GM12878 (cell line): ENCODE measurements at regions not wholly inside any gene's neighbourhood (a gene's known extent, or its start where the extent isn't known, plus 50 kb on each side); places are given as distances from the start of the nearest gene placed in this dataset.

Experiments used
- ATF2 ChIP-seq: IDR thresholded peaks from 2 replicates; pipeline ENCODE4 v1.6.1; 2012; ENCODE audit warnings: low read length, inconsistent platforms
- ATF3 ChIP-seq: IDR thresholded peaks from 2 replicates; pipeline ENCODE4 v1.6.1; 2011; ENCODE audit warnings: low read depth, mild to moderate bottlenecking, low read length, moderate library complexity, borderline replicate concordance; ENCODE audit errors: extremely low read depth
- CHD2 ChIP-seq: IDR thresholded peaks from 2 replicates; pipeline ENCODE4 v1.6.1; 2011; ENCODE audit warnings: low read depth, low read length, improper control_type of control experiment, borderline replicate concordance
- CTCF ChIP-seq, 3 experiments: IDR thresholded peaks in 2 of 3; conservative IDR thresholded peaks in 1 of 3; 2 replicates each; pipeline ENCODE4 v1.5.1; 2011; ENCODE audit warnings: low read depth in 3 of 3, low read length in 3 of 3, mild to moderate bottlenecking in 3 of 3, control low read depth in 2 of 3, moderate library complexity in 2 of 3, inconsistent platforms in 1 of 3, mixed read lengths in 1 of 3; ENCODE audit not compliant: control insufficient read depth in 2 of 3, insufficient read depth in 1 of 3; ENCODE audit errors: extremely low read depth in 1 of 3
- JUND ChIP-seq: IDR thresholded peaks from 2 replicates; pipeline ENCODE4 v1.6.1; 2012; ENCODE audit warnings: low read depth, mild to moderate bottlenecking, low read length, improper control_type of control experiment, moderate library complexity
- POLR2AphosphoS2 ChIP-seq: IDR thresholded peaks from 2 replicates; pipeline ENCODE4 v1.6.1; 2011; ENCODE audit warnings: low read depth, mild to moderate bottlenecking, low read length, improper control_type of control experiment, moderate library complexity
- POLR2AphosphoS5 ChIP-seq: IDR thresholded peaks from 2 replicates; pipeline ENCODE4 v1.6.1; 2011; ENCODE audit warnings: mild to moderate bottlenecking, low read length, inconsistent platforms
- SIX5 ChIP-seq: IDR thresholded peaks from 2 replicates; pipeline ENCODE4 v1.6.1; 2011; ENCODE audit warnings: mild to moderate bottlenecking, low read depth, low read length, moderate library complexity; ENCODE audit not compliant: severe bottlenecking
- SRF ChIP-seq, 2 experiments: IDR thresholded peaks; 2 replicates each; pipeline ENCODE4 v1.6.1; 2011; ENCODE audit warnings: low read depth in 2 of 2, low read length in 2 of 2, mild to moderate bottlenecking in 1 of 2, moderate library complexity in 1 of 2
- SUPT20H ChIP-seq: IDR thresholded peaks from 2 replicates; pipeline ENCODE4 v1.6.1; 2011; ENCODE audit warnings: low read depth, mild to moderate bottlenecking, low read length, moderate library complexity, borderline replicate concordance; ENCODE audit not compliant: control insufficient read depth
- TARDBP ChIP-seq: IDR thresholded peaks from 2 replicates; pipeline ENCODE4 v1.6.1; 2016; ENCODE audit warnings: borderline replicate concordance
- YY1 ChIP-seq: IDR thresholded peaks from 2 replicates; pipeline ENCODE4 v1.6.1; 2011; ENCODE audit warnings: low read depth, mild to moderate bottlenecking, low read length
- ZBTB33 ChIP-seq: fragments of 450-650 bp; IDR thresholded peaks from 2 replicates; pipeline ENCODE4 v1.6.1; 2017; ENCODE audit warnings: mild to moderate bottlenecking
- ZNF384 ChIP-seq: IDR thresholded peaks from 2 replicates; pipeline ENCODE4 v1.6.1; 2012; ENCODE audit warnings: low read depth, mild to moderate bottlenecking, low read length, improper control_type of control experiment, borderline replicate concordance

GRCh38 chr10:89120931-89121763 lies 86.0 kb downstream of the CH25H start:
- TF ChIP-seq POLR2AphosphoS5, result no peak
- TF ChIP-seq SUPT20H, result no peak
- no peak for TF ChIP-seq POLR2AphosphoS2
- TF ChIP-seq ATF3, result no peak
- no peak for TF ChIP-seq ZNF384
- no peak for TF ChIP-seq CTCF (IDR thresholded peaks at IDR 0.05 in 2 of 3, conservative IDR thresholded peaks at IDR 0.05 in 1 of 3; ENCODE audit: control insufficient read depth in 2 of 3, extremely low read depth in 1 of 3, insufficient read depth in 1 of 3, low read depth in 3 of 3, low read length in 3 of 3)
- no peak for TF ChIP-seq TARDBP
- no peak for TF ChIP-seq ATF2
- no peak for TF ChIP-seq CHD2
- TF ChIP-seq SIX5, result no peak
- no peak for TF ChIP-seq SRF (IDR thresholded peaks at IDR 0.05; ENCODE audit: low read depth in 2 of 2, low read length in 2 of 2)
- no peak for TF ChIP-seq JUND
- TF ChIP-seq YY1, result no peak
- no peak for TF ChIP-seq ZBTB33
